ENCODE measurements at regions not wholly inside any gene's neighbourhood (a gene's known extent, or its start where the extent isn't known, plus 50 kb on each side); places are given as distances from the start of the nearest gene placed in this dataset.

DNA sequence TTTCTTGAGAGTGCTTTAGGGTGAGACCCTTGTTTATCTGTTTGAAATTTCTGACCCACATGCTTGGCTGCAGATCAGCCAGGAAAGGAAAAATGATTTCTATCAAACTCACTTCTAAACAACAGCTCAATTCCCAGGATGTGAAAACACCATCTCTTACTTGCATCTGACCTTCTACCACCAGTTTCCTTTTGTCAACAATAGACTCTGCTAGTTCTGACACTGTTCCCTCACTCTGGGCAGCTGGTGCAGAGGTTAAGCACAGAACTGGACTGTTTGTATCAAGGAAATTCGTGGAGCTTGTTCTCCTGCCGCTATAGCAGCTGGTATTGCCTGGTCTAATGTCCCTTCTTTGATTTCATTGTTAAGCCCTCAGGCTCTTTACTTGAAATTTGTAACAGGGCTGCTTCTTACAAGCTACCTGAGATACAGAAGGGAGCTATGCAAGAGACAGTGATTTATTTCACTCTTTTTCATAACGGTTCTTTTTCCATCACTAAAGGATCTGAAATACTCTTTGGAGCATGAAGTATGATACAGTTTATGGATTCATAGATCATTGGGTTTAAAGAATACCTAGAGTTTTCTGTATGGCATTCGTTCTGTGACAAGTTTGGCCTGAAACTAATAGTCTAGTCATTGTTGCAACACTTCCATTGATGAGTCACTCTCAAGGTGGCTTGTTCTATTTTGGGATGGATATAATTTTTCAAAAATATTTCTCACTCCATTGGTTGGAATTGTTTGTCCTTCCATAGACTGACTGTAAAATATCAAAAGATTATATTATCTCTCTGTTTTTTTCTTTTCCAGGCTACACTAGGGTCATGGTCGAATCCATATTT lies 178.2 kb upstream of the ZC3H12C start:
- TF ChIP-seq ZNF274 (IDR thresholded peaks at IDR 0.05; ENCODE audit: low read depth, low read length) (no peak), YY1 (IDR thresholded peaks at IDR 0.05; ENCODE audit: insufficient read depth, insufficient read length) (no peak)

Data from NT2/D1 (cell line).